Activated naive CD8-positive, alpha-beta T cell treated with anti-CD3 and anti-CD28 coated beads, Interleukin-2, amount 50 U/mL, for 24 hours (primary cell): ENCODE measurements at regions not wholly inside any gene's neighbourhood (a gene's known extent, or its start where the extent isn't known, plus 50 kb on each side); places are given as distances from the start of the nearest gene placed in this dataset.

Experiments used
- ATAC-seq: fragments of 150-1000 bp; cut with Tn5 transposase; one replicate; pipeline ENCODE4 v1.10.0; 2021
- DNase-seq: peaks from one replicate; pipeline ENCODE4 v3.0.0; 2021
- H3K27ac Mint-ChIP-seq: one replicate; pipeline ENCODE4 v1.8.0; 2021; ENCODE audit warnings: mild to moderate bottlenecking, mixed read lengths
- H3K27me3 Mint-ChIP-seq: one replicate; pipeline ENCODE4 v1.8.0; 2021; ENCODE audit warnings: mixed read lengths
- H3K36me3 Mint-ChIP-seq: one replicate; pipeline ENCODE4 v1.8.0; 2021; ENCODE audit warnings: low read depth, mixed read lengths
- H3K4me1 Mint-ChIP-seq: one replicate; pipeline ENCODE4 v1.8.0; 2021; ENCODE audit warnings: mixed read lengths
- H3K4me3 Mint-ChIP-seq: one replicate; pipeline ENCODE4 v1.8.0; 2021; ENCODE audit warnings: mild to moderate bottlenecking, moderate library complexity, mixed read lengths
- H3K9me3 Mint-ChIP-seq: one replicate; pipeline ENCODE4 v1.8.0; 2021; ENCODE audit warnings: mixed read lengths

- no peak overlapping the region for H3K4me3 Mint-ChIP-seq
- H3K4me1 Mint-ChIP-seq: no peaks in the 10 kb centered on the region
- ATAC-seq (no peak), DNase-seq (no peak)
- H3K9me3 Mint-ChIP-seq: peaks cover 14% of the 10 kb centered on the region
- H3K36me3 Mint-ChIP-seq: no peaks in the 10 kb centered on the region
- H3K27me3 Mint-ChIP-seq: no peaks in the 10 kb centered on the region
- H3K27ac Mint-ChIP-seq: no peak overlapping the region
These were observed 203.1 kb downstream of the CBLN1 start for GRCh38 chr16:49078571-49078970.

GRCh38 chr16:49078104-49078503 is 203.5 kb downstream of the CBLN1 start:
- no peak for ATAC-seq
- Mint-ChIP-seq H3K36me3 (no peaks in the 10 kb centered on the region), H3K4me1 (no peaks in the 10 kb centered on the region), H3K9me3 (peaks cover 14% of the 10 kb centered on the region), H3K27ac (no peak overlapping the region), H3K27me3 (no peaks in the 10 kb centered on the region), H3K4me3 (no peak overlapping the region)
- DNase-seq: no peak

- no peaks in the 10 kb centered on the region for H3K27me3 Mint-ChIP-seq
- no peak overlapping the region for H3K27ac Mint-ChIP-seq
- H3K4me1 Mint-ChIP-seq: no peaks in the 10 kb centered on the region
- no peak overlapping the region for H3K4me3 Mint-ChIP-seq
- H3K9me3 Mint-ChIP-seq: peaks cover 14% of the 10 kb centered on the region
- no peaks in the 10 kb centered on the region for H3K36me3 Mint-ChIP-seq
- no peak for ATAC-seq
- no peak for DNase-seq
These were observed 205.9 kb downstream of the CBLN1 start for GRCh38 chr16:49075709-49076108.

- no peaks in the 10 kb centered on the region for H3K4me1 Mint-ChIP-seq
- H3K27me3 Mint-ChIP-seq: no peaks in the 10 kb centered on the region
- H3K27ac Mint-ChIP-seq: no peak overlapping the region
- peaks cover 4% of the 10 kb centered on the region for H3K9me3 Mint-ChIP-seq
- DNase-seq (no peak), ATAC-seq (no peak)
- H3K36me3 Mint-ChIP-seq: no peaks in the 10 kb centered on the region
- no peak overlapping the region for H3K4me3 Mint-ChIP-seq
These were observed 213.4 kb downstream of the CBLN1 start for GRCh38 chr16:49068224-49068623.

GRCh38 chr16:49067776-49068175 is 213.9 kb downstream of the CBLN1 start:
- H3K27me3 Mint-ChIP-seq: peaks cover 2% of the 10 kb centered on the region

GRCh38 chr16:49061137-49061714 is 220.4 kb downstream of the CBLN1 start:
- Mint-ChIP-seq H3K4me3 (no peak overlapping the region), H3K27me3 (peaks cover 9% of the 10 kb centered on the region), H3K27ac (no peak overlapping the region), H3K36me3 (no peaks in the 10 kb centered on the region), H3K4me1 (no peaks in the 10 kb centered on the region), H3K9me3 (no peaks in the 10 kb centered on the region)
- DNase-seq (no peak), ATAC-seq (no peak)

More at GRCh38 chr16:49067776-49068175, 213.9 kb downstream of the CBLN1 start:
- Mint-ChIP-seq H3K9me3 (peaks cover 4% of the 10 kb centered on the region), H3K36me3 (no peaks in the 10 kb centered on the region), H3K4me1 (no peaks in the 10 kb centered on the region), H3K27ac (no peak overlapping the region), H3K4me3 (no peak overlapping the region)
- DNase-seq (no peak), ATAC-seq (no peak)

- DNase-seq (no peak), ATAC-seq (no peak)
- H3K36me3 Mint-ChIP-seq: no peaks in the 10 kb centered on the region
- no peak overlapping the region for H3K4me3 Mint-ChIP-seq
- H3K27me3 Mint-ChIP-seq: peaks cover 9% of the 10 kb centered on the region
- no peak overlapping the region for H3K27ac Mint-ChIP-seq
- no peaks in the 10 kb centered on the region for H3K4me1 Mint-ChIP-seq
- H3K9me3 Mint-ChIP-seq: no peaks in the 10 kb centered on the region
These were observed 220.9 kb downstream of the CBLN1 start for GRCh38 chr16:49060728-49061127.

GRCh38 chr16:49058382-49058781 is 223.3 kb downstream of the CBLN1 start:
- no peak for ATAC-seq
- DNase-seq: no peak
- Mint-ChIP-seq H3K9me3 (no peaks in the 10 kb centered on the region), H3K4me3 (no peak overlapping the region), H3K27me3 (peaks cover 9% of the 10 kb centered on the region), H3K4me1 (no peaks in the 10 kb centered on the region), H3K27ac (no peak overlapping the region), H3K36me3 (no peaks in the 10 kb centered on the region)

- Mint-ChIP-seq H3K36me3 (no peaks in the 10 kb centered on the region), H3K9me3 (no peaks in the 10 kb centered on the region), H3K27ac (no peak overlapping the region), H3K27me3 (peaks cover 9% of the 10 kb centered on the region), H3K4me3 (no peak overlapping the region), H3K4me1 (no peaks in the 10 kb centered on the region)
- no peak for DNase-seq
- ATAC-seq: no peak
These were observed 223.7 kb downstream of the CBLN1 start for GRCh38 chr16:49057936-49058335.

GRCh38 chr16:49057391-49057790 is 224.2 kb downstream of the CBLN1 start:
- H3K27ac Mint-ChIP-seq: no peak overlapping the region
- H3K36me3 Mint-ChIP-seq: no peaks in the 10 kb centered on the region
- no peak overlapping the region for H3K4me3 Mint-ChIP-seq
- DNase-seq (no peak), ATAC-seq (no peak)
- no peaks in the 10 kb centered on the region for H3K9me3 Mint-ChIP-seq
- H3K4me1 Mint-ChIP-seq: no peaks in the 10 kb centered on the region
- peaks cover 5% of the 10 kb centered on the region for H3K27me3 Mint-ChIP-seq

GRCh38 chr16:49056546-49056945 is 225.1 kb downstream of the CBLN1 start:
- ATAC-seq: no peak
- DNase-seq: no peak
- H3K4me1 Mint-ChIP-seq: no peaks in the 10 kb centered on the region
- H3K27ac Mint-ChIP-seq: no peak overlapping the region
- no peak overlapping the region for H3K4me3 Mint-ChIP-seq
- H3K27me3 Mint-ChIP-seq: peaks cover 1% of the 10 kb centered on the region
- no peaks in the 10 kb centered on the region for H3K9me3 Mint-ChIP-seq
- H3K36me3 Mint-ChIP-seq: no peaks in the 10 kb centered on the region

- Mint-ChIP-seq H3K27me3 (peaks cover 1% of the 10 kb centered on the region), H3K9me3 (no peaks in the 10 kb centered on the region), H3K27ac (no peak overlapping the region), H3K36me3 (no peaks in the 10 kb centered on the region), H3K4me1 (no peaks in the 10 kb centered on the region), H3K4me3 (no peak overlapping the region)
- DNase-seq: no peak
- ATAC-seq: no peak
These were observed 225.7 kb downstream of the CBLN1 start for GRCh38 chr16:49055824-49056545.

GRCh38 chr16:49055291-49055690 is 226.3 kb downstream of the CBLN1 start:
- H3K4me3 Mint-ChIP-seq: no peak overlapping the region
- DNase-seq: no peak
- ATAC-seq: no peak
- H3K9me3 Mint-ChIP-seq: no peaks in the 10 kb centered on the region
- no peaks in the 10 kb centered on the region for H3K36me3 Mint-ChIP-seq
- H3K4me1 Mint-ChIP-seq: no peaks in the 10 kb centered on the region
- H3K27ac Mint-ChIP-seq: no peak overlapping the region
- H3K27me3 Mint-ChIP-seq: peaks cover 1% of the 10 kb centered on the region

GRCh38 chr16:49054606-49055005 is 227.0 kb downstream of the CBLN1 start:
- no peak for ATAC-seq

GRCh38 chr16:49052846-49053245 is 228.8 kb downstream of the CBLN1 start:
- DNase-seq: no peak
- H3K4me1 Mint-ChIP-seq: no peaks in the 10 kb centered on the region
- ATAC-seq: no peak
- H3K27me3 Mint-ChIP-seq: peaks cover 2% of the 10 kb centered on the region
- H3K4me3 Mint-ChIP-seq: no peak overlapping the region
- no peaks in the 10 kb centered on the region for H3K36me3 Mint-ChIP-seq
- H3K27ac Mint-ChIP-seq: no peak overlapping the region
- H3K9me3 Mint-ChIP-seq: no peaks in the 10 kb centered on the region

More at GRCh38 chr16:49054606-49055005, 227.0 kb downstream of the CBLN1 start:
- Mint-ChIP-seq H3K27me3 (peaks cover 1% of the 10 kb centered on the region), H3K4me3 (no peak overlapping the region), H3K27ac (no peak overlapping the region), H3K9me3 (no peaks in the 10 kb centered on the region), H3K36me3 (no peaks in the 10 kb centered on the region), H3K4me1 (no peaks in the 10 kb centered on the region)
- no peak for DNase-seq
